ENCODE measurements at regions not wholly inside any gene's neighbourhood (a gene's known extent, or its start where the extent isn't known, plus 50 kb on each side); places are given as distances from the start of the nearest gene placed in this dataset.
A peak's percentile ranks its signal among the peaks of the same experiment; 100 is the strongest.
"Not testable (repeated sequence)": the region's sequence is repeated elsewhere in the genome, so short reads cannot be mapped to it uniquely, and the experiment has no call there.

DNA sequence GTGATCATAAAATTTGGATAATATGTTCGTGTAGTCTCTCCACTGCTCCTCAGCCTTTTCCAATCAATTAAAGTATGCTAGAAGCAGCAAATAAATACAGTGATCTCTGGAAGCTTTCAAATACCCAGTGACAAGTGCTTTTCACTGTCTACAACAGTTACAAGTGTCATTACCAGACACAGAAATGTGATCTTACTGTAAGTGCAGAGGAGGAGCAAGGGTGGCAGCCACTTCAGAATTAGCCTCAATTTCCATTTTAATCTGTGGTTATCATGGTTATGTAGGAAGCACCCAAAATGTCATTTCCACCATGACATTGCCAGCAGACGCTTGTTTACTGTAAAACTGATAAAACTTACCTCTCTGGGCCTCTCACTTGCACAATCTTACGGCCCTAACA lies 133.9 kb upstream of the ADAMTS3 start:
- no peak for FAIRE-seq
- TF ChIP-seq, protein P1, sequence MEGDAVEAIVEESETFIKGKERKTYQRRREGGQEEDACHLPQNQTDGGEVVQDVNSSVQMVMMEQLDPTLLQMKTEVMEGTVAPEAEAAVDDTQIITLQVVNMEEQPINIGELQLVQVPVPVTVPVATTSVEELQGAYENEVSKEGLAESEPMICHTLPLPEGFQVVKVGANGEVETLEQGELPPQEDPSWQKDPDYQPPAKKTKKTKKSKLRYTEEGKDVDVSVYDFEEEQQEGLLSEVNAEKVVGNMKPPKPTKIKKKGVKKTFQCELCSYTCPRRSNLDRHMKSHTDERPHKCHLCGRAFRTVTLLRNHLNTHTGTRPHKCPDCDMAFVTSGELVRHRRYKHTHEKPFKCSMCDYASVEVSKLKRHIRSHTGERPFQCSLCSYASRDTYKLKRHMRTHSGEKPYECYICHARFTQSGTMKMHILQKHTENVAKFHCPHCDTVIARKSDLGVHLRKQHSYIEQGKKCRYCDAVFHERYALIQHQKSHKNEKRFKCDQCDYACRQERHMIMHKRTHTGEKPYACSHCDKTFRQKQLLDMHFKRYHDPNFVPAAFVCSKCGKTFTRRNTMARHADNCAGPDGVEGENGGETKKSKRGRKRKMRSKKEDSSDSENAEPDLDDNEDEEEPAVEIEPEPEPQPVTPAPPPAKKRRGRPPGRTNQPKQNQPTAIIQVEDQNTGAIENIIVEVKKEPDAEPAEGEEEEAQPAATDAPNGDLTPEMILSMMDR (IDR thresholded peaks at IDR 0.05): no peak
- WGBS, 2 donors: 53 to 54% methylated on average over 3 of the region's 3 CpGs
- Histone ChIP-seq H3K9me3 (no peaks in the 10 kb centered on the region), H3K27me3 (no peaks in the 10 kb centered on the region), H3K4me1 (no peaks in the 10 kb centered on the region), H3K4me3 (no peak overlapping the region), H3K36me3 (no peaks in the 10 kb centered on the region), H3K27ac (no peak overlapping the region)
- ATAC-seq: no peak
- intact Hi-C loops (cut with DNase I): loop anchor here in 1 of 3 donors (10.0 kb wide), 1 partner anchor 312 kb away; no protein-coding TSS in a partner anchor
- DNase-seq: no peak

DNA sequence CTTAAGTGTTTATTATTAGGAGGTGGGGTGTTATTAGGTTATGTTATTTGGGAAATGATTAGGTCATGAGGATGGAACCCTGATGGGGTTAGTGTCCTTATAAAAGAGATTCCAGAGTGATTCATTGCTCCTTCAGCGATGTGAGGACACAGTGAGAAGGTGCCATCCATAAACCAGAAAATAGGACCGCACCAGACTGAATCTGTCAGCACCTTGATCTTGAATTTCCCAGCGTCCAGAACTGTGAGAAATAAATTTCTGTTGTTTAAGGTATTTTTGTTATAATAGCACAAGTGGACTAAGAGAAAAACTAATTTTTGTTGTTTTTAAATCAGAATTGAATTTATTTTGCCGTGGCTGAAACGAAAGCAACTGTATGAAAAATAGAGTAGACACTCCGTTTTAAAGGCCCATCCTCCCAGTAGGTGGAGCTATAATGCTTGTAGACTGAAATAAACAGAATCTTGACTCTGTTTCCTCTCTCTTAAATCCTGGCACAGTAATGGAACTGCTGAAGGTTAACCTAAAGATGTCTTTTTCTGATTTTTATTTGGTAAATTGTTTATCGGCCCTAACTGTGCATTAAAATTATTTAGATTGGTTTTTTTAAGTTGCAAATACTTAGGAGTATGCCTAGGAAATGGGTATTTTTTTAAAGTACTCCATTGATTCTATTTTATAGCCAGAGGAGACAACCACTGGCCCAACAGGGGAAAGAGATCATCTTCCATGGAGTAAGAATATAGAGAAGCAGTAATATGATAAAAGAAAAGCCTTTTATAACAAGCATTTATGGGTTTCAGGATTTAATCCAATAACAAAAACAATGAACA lies 133.2 kb upstream of the ADAMTS3 start:
- Histone ChIP-seq H3K27me3 (no peaks in the 10 kb centered on the region), H3K9me3 (no peaks in the 10 kb centered on the region), H3K27ac (no peak overlapping the region), H3K36me3 (no peaks in the 10 kb centered on the region), H3K4me1 (no peaks in the 10 kb centered on the region), H3K4me3 (peak overlapping the region in 3 of 4 donors; percentile 4 to 38 (median 9))
- intact Hi-C loops (cut with DNase I): loop anchor here in 1 of 3 donors (10.0 kb wide), 1 partner anchor 313 kb away; no protein-coding TSS in a partner anchor
- FAIRE-seq: peak; percentile 69
- peak in 3 of 4 donors; percentile 63 to 77 (median 72) for ATAC-seq
- DNase-seq: peak in 3 of 6 donors; percentile 9 to 22 (median 19)
- 12 to 14% methylated on average over 7 of the region's 7 CpGs for WGBS, 2 donors
- TF ChIP-seq, protein P1 (IDR thresholded peaks at IDR 0.05): peak in 1 of 4 donors; percentile 42

DNA sequence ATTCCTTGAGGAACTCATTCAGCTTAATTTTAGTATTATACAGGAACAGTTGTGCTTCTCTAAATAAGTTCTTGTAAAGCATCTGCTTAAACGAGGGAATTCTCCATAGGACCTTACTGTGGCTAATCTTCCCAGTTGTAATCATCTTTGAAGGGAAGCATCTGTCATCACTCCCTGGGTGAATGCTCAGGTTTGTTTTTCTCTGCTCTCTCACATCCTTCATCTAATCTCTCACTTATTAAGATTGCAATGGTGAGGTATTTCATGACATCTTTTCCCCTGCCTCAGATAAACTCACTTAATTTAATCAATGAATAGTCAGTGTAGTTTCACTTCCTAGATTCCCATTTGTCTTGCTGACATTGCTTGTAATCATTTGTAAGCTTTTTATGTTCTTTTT lies 121.8 kb upstream of the ADAMTS3 start:
- ATAC-seq: no peak
- intact Hi-C loops (cut with DNase I): no loop called here
- H3K27ac ChIP-seq: no peak overlapping the region
- no peaks in the 10 kb centered on the region for H3K9me3 ChIP-seq
- TF ChIP-seq, protein P1 (IDR thresholded peaks at IDR 0.05): no peak
- DNase-seq: no peak
- no peak for FAIRE-seq
- no peaks in the 10 kb centered on the region for H3K36me3 ChIP-seq
- WGBS, 2 donors: 15 to 16% methylated on average over 1 of the region's 1 CpG
- no peaks in the 10 kb centered on the region for H3K27me3 ChIP-seq
- H3K4me3 ChIP-seq: no peak overlapping the region
- no peaks in the 10 kb centered on the region for H3K4me1 ChIP-seq

DNA sequence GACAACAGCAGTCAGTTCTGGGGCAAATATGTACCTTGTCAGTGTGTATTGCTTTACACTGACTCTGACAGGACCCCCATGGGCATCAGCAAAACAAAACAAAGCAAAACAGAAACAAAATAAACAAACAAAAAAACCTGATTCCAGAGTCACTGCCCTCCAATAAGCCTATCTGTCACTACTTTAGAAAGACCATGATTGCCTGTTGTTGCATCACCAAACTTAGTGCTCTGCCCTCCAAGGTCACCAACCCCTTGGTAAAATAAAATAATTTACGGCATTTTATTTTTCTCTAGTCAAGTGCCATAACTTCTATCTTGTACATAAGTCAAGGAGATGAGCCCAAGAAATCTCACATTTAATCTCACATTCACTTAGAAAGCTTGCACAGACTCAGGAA lies 120.9 kb upstream of the ADAMTS3 start:
- FAIRE-seq: no peak
- Histone ChIP-seq H3K36me3 (no peaks in the 10 kb centered on the region), H3K4me1 (no peaks in the 10 kb centered on the region), H3K9me3 (no peaks in the 10 kb centered on the region), H3K27ac (no peak overlapping the region), H3K4me3 (no peak overlapping the region), H3K27me3 (no peaks in the 10 kb centered on the region)
- intact Hi-C loops (cut with DNase I): no loop called here
- TF ChIP-seq, protein P1 (IDR thresholded peaks at IDR 0.05): no peak
- 55 to 65% methylated on average over 1 of the region's 1 CpG for WGBS, 2 donors
- no peak for ATAC-seq
- no peak for DNase-seq

DNA sequence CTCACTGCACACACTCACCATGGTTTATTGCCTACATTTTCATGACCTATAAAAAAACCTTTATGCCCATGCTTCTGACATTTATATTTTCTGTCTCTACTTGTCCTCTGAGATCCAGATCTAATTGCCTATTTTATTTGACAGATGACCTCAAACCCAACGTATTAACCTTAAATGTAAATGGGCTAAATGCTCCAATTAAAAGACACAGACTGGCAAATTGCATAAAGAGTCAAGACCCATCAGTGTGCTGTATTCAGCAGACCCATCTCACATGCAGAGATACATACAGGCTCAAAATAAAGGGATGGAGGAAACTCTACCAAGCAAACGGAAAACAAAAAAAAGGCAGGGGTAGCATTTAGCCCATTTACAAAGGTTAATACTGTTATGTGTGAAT lies 117.4 kb upstream of the ADAMTS3 start:
- H3K4me3 ChIP-seq; FAIRE-seq; H3K4me1 ChIP-seq; H3K27ac ChIP-seq; DNase-seq; H3K27me3 ChIP-seq; H3K9me3 ChIP-seq; H3K36me3 ChIP-seq; ATAC-seq; intact Hi-C loops (cut with DNase I): not testable (repeated sequence)
- WGBS, 2 donors: 57 to 62% methylated on average over 2 of the region's 2 CpGs

Data from pancreas (tissue), 10 donors.